IPS-15b (cell line): ENCODE measurements at regions not wholly inside any gene's neighbourhood (a gene's known extent, or its start where the extent isn't known, plus 50 kb on each side); places are given as distances from the start of the nearest gene placed in this dataset.

Experiments used
- H3K27me3 ChIP-seq: one replicate; pipeline ENCODE4 v1.6.1; 2013; ENCODE audit warnings: low read length; ENCODE audit not compliant: control insufficient read depth, insufficient read depth
- H3K36me3 ChIP-seq: one replicate; pipeline ENCODE4 v1.6.1; 2013; ENCODE audit warnings: low read length; ENCODE audit not compliant: control insufficient read depth, insufficient read depth
- H3K4me1 ChIP-seq: one replicate; pipeline ENCODE4 v1.6.1; 2013; ENCODE audit warnings: mild to moderate bottlenecking, low read length; ENCODE audit not compliant: control insufficient read depth, insufficient read depth
- H3K4me3 ChIP-seq: one replicate; pipeline ENCODE4 v1.5.1; 2013; ENCODE audit warnings: low read depth, low read length
- H3K9ac ChIP-seq: one replicate; pipeline ENCODE4 v1.6.1; 2013; ENCODE audit warnings: low read depth, mild to moderate bottlenecking, low read length
- H3K9me3 ChIP-seq: one replicate; pipeline ENCODE4 v1.6.1; 2013; ENCODE audit warnings: mild to moderate bottlenecking, low read length; ENCODE audit not compliant: control insufficient read depth, insufficient read depth

- no peak overlapping the region for H3K4me3 ChIP-seq
- no peak overlapping the region for H3K9ac ChIP-seq
- no peaks in the 10 kb centered on the region for H3K27me3 ChIP-seq
- no peaks in the 10 kb centered on the region for H3K36me3 ChIP-seq
- no peaks in the 10 kb centered on the region for H3K4me1 ChIP-seq
- H3K9me3 ChIP-seq, result no peaks in the 10 kb centered on the region
Measured at GRCh38 chr7:68504716-68505115, 1093.6 kb upstream of the AUTS2 start.

GRCh38 chr7:68505721-68506120 is 1092.6 kb upstream of the AUTS2 start:
- Histone ChIP-seq H3K36me3 (no peaks in the 10 kb centered on the region), H3K9ac (no peak overlapping the region), H3K4me1 (no peaks in the 10 kb centered on the region), H3K9me3 (no peaks in the 10 kb centered on the region), H3K4me3 (no peak overlapping the region), H3K27me3 (no peaks in the 10 kb centered on the region)

- Histone ChIP-seq H3K9ac (no peak overlapping the region), H3K4me1 (peaks cover 3% of the 10 kb centered on the region), H3K4me3 (no peak overlapping the region), H3K9me3 (no peaks in the 10 kb centered on the region), H3K36me3 (no peaks in the 10 kb centered on the region), H3K27me3 (no peaks in the 10 kb centered on the region)
Measured at GRCh38 chr7:68507668-68508067, 1090.6 kb upstream of the AUTS2 start.

GRCh38 chr7:68509054-68509453 is 1089.2 kb upstream of the AUTS2 start:
- no peak overlapping the region for H3K4me3 ChIP-seq
- no peaks in the 10 kb centered on the region for H3K27me3 ChIP-seq
- H3K36me3 ChIP-seq, result no peaks in the 10 kb centered on the region
- H3K9me3 ChIP-seq, result no peaks in the 10 kb centered on the region
- H3K4me1 ChIP-seq, result peaks cover 3% of the 10 kb centered on the region
- H3K9ac ChIP-seq, result no peak overlapping the region

- Histone ChIP-seq H3K9ac (no peak overlapping the region), H3K9me3 (no peaks in the 10 kb centered on the region), H3K4me1 (peaks cover 3% of the 10 kb centered on the region), H3K36me3 (no peaks in the 10 kb centered on the region), H3K27me3 (no peaks in the 10 kb centered on the region), H3K4me3 (no peak overlapping the region)
Measured at GRCh38 chr7:68509603-68510002, 1088.7 kb upstream of the AUTS2 start.

- Histone ChIP-seq H3K4me3 (no peak overlapping the region), H3K27me3 (no peaks in the 10 kb centered on the region), H3K9ac (no peak overlapping the region), H3K4me1 (peaks cover 3% of the 10 kb centered on the region), H3K9me3 (no peaks in the 10 kb centered on the region), H3K36me3 (no peaks in the 10 kb centered on the region)
Measured at GRCh38 chr7:68511281-68511680, 1087.0 kb upstream of the AUTS2 start.

GRCh38 chr7:68512466-68512865 is 1085.8 kb upstream of the AUTS2 start:
- Histone ChIP-seq H3K9ac (no peak overlapping the region), H3K4me3 (no peak overlapping the region), H3K4me1 (peaks cover 3% of the 10 kb centered on the region), H3K27me3 (no peaks in the 10 kb centered on the region), H3K9me3 (no peaks in the 10 kb centered on the region), H3K36me3 (no peaks in the 10 kb centered on the region)

- Histone ChIP-seq H3K36me3 (no peaks in the 10 kb centered on the region), H3K27me3 (no peaks in the 10 kb centered on the region), H3K4me3 (no peak overlapping the region), H3K9me3 (no peaks in the 10 kb centered on the region), H3K4me1 (no peaks in the 10 kb centered on the region), H3K9ac (no peak overlapping the region)
Measured at GRCh38 chr7:68518060-68518459, 1080.2 kb upstream of the AUTS2 start.

GRCh38 chr7:68524126-68524525 is 1074.1 kb upstream of the AUTS2 start:
- no peak overlapping the region for H3K9ac ChIP-seq
- no peaks in the 10 kb centered on the region for H3K9me3 ChIP-seq
- no peaks in the 10 kb centered on the region for H3K4me1 ChIP-seq
- H3K4me3 ChIP-seq, result no peak overlapping the region
- H3K27me3 ChIP-seq, result no peaks in the 10 kb centered on the region
- no peaks in the 10 kb centered on the region for H3K36me3 ChIP-seq

GRCh38 chr7:68529221-68529620 is 1069.1 kb upstream of the AUTS2 start:
- H3K9ac ChIP-seq, result no peak overlapping the region
- H3K9me3 ChIP-seq, result no peaks in the 10 kb centered on the region
- no peak overlapping the region for H3K4me3 ChIP-seq
- H3K27me3 ChIP-seq, result no peaks in the 10 kb centered on the region
- no peaks in the 10 kb centered on the region for H3K36me3 ChIP-seq
- no peaks in the 10 kb centered on the region for H3K4me1 ChIP-seq

GRCh38 chr7:68535266-68535665 is 1063.0 kb upstream of the AUTS2 start:
- Histone ChIP-seq H3K36me3 (no peaks in the 10 kb centered on the region), H3K4me1 (no peaks in the 10 kb centered on the region), H3K9me3 (no peaks in the 10 kb centered on the region), H3K9ac (no peak overlapping the region), H3K4me3 (no peak overlapping the region), H3K27me3 (no peaks in the 10 kb centered on the region)

GRCh38 chr7:68537051-68537773 is 1061.1 kb upstream of the AUTS2 start:
- H3K4me1 ChIP-seq, result no peaks in the 10 kb centered on the region
- no peak overlapping the region for H3K4me3 ChIP-seq
- H3K27me3 ChIP-seq, result no peaks in the 10 kb centered on the region
- no peaks in the 10 kb centered on the region for H3K9me3 ChIP-seq
- no peak overlapping the region for H3K9ac ChIP-seq
- H3K36me3 ChIP-seq, result no peaks in the 10 kb centered on the region
